Mesothelial cell of epicardium (in vitro differentiated cells): ENCODE measurements at regions not wholly inside any gene's neighbourhood (a gene's known extent, or its start where the extent isn't known, plus 50 kb on each side); places are given as distances from the start of the nearest gene placed in this dataset.
"Not testable (repeated sequence)": the region's sequence is repeated elsewhere in the genome, so short reads cannot be mapped to it uniquely, and the experiment has no call there.

Source experiments
- DNase-seq, 2 experiments: peaks; one replicate each; pipeline ENCODE4 v3.0.0; 2021; ENCODE audit warnings: low spot score in 2 of 2; ENCODE audit not compliant: unreplicated experiment in 2 of 2
- H3K27ac Mint-ChIP-seq: 2 replicates; pipeline ENCODE4 v1.8.0; 2021; ENCODE audit warnings: mixed read lengths
- H3K27me3 Mint-ChIP-seq: 2 replicates; pipeline ENCODE4 v1.8.0; 2021; ENCODE audit warnings: low read depth, mixed read lengths
- H3K36me3 Mint-ChIP-seq: 2 replicates; pipeline ENCODE4 v1.8.0; 2021; ENCODE audit warnings: mixed read lengths
- H3K4me1 Mint-ChIP-seq: 2 replicates; pipeline ENCODE4 v1.8.0; 2021; ENCODE audit warnings: mixed read lengths
- H3K4me3 Mint-ChIP-seq: 2 replicates; pipeline ENCODE4 v1.8.0; 2021; ENCODE audit warnings: mild to moderate bottlenecking, moderate library complexity, mixed read lengths
- H3K9me3 Mint-ChIP-seq: 2 replicates; pipeline ENCODE4 v1.8.0; 2021; ENCODE audit warnings: mixed read lengths
- TF ChIP-seq, protein P1 (sequence below): fragments of 200-600 bp; sonication (generic); IDR thresholded peaks from one replicate; pipeline ENCODE4 v1.5.0; 2021; ENCODE audit warnings: antibody characterized with exemption; ENCODE audit not compliant: unreplicated experiment

DNA sequence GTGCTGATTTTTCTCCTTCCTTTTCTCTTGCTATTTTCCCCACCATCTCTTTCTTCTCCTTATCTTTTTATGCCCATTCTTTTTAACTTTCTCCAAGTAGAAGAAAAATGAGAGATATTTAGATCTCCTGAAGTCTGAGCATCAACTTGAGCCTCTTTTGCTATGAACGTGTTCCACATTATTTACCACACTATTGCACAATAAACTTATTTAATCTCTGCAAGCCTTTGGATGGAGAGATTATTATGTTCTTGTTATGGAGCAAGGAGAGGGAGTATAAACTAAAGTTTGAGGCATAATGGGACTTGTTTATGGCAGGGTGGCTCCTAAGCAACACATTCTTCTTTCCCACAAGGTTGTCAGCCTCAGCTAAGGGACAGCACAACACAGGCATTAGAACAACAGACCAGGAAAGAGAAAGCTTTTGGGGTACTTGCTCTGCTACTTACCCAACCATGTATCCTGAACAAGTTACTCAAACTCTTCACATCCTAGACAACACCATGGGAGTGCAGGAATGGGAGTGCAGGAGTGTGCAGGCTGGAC is 365.5 kb upstream of the BOD1L1 start:
- TF ChIP-seq, protein P1, sequence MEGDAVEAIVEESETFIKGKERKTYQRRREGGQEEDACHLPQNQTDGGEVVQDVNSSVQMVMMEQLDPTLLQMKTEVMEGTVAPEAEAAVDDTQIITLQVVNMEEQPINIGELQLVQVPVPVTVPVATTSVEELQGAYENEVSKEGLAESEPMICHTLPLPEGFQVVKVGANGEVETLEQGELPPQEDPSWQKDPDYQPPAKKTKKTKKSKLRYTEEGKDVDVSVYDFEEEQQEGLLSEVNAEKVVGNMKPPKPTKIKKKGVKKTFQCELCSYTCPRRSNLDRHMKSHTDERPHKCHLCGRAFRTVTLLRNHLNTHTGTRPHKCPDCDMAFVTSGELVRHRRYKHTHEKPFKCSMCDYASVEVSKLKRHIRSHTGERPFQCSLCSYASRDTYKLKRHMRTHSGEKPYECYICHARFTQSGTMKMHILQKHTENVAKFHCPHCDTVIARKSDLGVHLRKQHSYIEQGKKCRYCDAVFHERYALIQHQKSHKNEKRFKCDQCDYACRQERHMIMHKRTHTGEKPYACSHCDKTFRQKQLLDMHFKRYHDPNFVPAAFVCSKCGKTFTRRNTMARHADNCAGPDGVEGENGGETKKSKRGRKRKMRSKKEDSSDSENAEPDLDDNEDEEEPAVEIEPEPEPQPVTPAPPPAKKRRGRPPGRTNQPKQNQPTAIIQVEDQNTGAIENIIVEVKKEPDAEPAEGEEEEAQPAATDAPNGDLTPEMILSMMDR = no peak
- Mint-ChIP-seq H3K27me3 (no peaks in the 10 kb centered on the region), H3K27ac (no peak overlapping the region), H3K9me3 (no peaks in the 10 kb centered on the region), H3K36me3 (no peaks in the 10 kb centered on the region), H3K4me3 (no peak overlapping the region), H3K4me1 (peaks cover 10% of the 10 kb centered on the region)
- no peak for DNase-seq

DNA sequence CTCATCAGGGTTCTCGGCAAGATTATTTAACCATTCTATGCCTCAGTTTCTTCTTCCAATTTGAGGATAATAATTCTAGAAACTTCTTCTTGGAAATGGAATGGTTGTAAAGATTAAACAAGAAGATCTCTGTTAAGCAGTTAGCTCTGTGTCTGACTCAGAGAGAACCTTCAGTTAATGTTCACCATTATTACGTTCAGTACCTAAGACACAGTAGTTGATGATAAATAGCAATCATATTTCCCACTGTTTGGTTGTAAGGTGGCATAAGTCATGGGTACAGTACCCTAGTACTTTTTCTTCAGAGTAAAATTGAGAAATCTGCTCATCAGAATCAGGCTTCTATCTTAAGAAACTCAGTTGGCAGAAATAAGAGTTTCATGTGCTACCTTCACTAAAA is 366.5 kb upstream of the BOD1L1 start:
- Mint-ChIP-seq H3K36me3 (no peaks in the 10 kb centered on the region), H3K4me3 (no peak overlapping the region), H3K27me3 (no peaks in the 10 kb centered on the region), H3K27ac (no peak overlapping the region), H3K4me1 (peaks cover 8% of the 10 kb centered on the region), H3K9me3 (no peaks in the 10 kb centered on the region)
- no peak for DNase-seq
- TF ChIP-seq, protein P1 = no peak

DNA sequence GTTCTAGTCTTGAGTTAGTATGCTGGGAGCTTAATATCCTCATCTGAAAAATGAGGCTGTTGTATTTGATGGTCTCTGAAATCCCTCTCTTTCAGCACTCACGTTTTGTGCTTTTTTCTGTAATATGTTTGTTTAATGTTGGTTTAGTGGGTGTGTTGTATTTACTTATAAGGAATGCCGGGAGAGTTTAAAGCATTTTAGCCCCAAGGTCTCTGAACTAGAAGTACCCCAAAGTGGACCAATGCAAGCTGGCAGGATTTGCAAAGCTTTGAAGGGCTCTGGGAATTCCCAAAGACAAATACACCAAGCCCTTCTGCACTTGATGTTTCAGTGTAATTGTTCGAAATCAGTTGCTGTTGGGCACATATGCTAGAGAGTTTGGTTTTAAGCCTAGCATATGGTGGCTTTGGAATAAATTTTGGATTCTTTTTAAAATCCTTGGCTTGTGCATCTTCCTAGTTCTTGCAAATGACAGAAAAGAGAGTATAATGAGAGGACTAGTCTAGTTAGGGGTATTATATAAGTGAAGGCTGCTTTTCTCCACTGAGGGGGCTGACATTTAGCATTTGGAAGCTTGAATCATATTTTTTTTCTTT is 371.4 kb upstream of the BOD1L1 start:
- DNase-seq = no peak
- H3K4me1 Mint-ChIP-seq = no peaks in the 10 kb centered on the region
- TF ChIP-seq, protein P1 = no peak
- H3K9me3 Mint-ChIP-seq = peaks cover 30% of the 10 kb centered on the region
- H3K27ac Mint-ChIP-seq = no peak overlapping the region
- H3K27me3 Mint-ChIP-seq = no peaks in the 10 kb centered on the region
- peaks cover 4% of the 10 kb centered on the region for H3K36me3 Mint-ChIP-seq
- no peak overlapping the region for H3K4me3 Mint-ChIP-seq

DNA sequence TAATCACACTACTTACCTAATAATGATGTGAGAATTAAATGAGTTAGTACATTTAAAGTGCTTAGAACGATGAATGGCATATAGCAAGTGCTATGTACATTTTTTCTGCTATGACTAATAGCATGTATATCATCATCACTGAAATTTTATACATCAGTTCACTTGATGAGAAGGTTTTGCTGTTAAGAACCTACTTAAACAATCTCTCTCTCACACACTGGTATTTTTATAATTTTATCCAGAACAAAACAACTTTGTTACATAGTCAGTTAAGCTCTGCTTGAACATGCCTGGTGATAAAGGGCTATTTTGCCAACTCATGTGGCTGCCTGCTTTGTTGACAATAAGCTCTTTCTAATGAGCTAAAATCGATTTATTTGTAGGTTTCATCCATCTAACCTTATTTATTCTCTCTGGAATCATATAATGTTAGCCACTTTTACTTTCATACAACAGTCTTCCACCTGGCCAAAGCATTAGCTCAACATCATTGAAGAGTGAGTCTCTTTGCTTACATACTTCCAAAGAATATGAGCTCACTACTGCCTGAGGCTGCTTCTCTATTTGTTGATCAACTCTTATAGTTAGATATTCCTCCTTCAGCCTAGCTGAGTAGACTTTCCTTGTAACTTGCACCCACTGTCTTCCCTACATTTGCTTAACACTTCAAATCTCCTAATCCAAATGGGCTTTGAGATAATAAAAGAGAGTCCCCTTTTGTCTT is 372.7 kb upstream of the BOD1L1 start:
- Mint-ChIP-seq H3K4me3 (no peak overlapping the region), H3K27ac (no peak overlapping the region), H3K9me3 (peaks cover 35% of the 10 kb centered on the region), H3K27me3 (no peaks in the 10 kb centered on the region), H3K4me1 (no peaks in the 10 kb centered on the region), H3K36me3 (peaks cover 4% of the 10 kb centered on the region)
- TF ChIP-seq, protein P1 = no peak
- DNase-seq = no peak

DNA sequence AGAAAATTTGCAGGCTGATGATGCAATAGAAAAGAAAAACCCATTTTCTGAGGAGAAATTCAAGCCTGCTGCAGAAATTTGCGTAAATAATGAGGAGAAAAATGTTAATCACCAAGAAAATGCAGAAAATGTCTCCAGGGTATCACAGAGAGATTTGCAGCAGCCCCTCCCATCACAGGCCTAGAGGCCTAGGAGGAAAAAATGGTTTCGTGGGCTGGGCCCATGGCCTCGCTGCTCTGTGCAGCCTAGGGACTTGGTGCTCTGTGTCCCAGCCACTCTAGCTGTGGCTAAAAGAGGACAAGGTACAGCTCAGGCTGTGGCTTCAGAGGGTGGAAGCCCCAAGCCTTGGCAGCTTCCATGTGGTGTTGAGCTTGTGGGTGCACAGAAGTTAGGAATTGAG is 374.8 kb upstream of the BOD1L1 start:
- H3K27ac Mint-ChIP-seq, H3K36me3 Mint-ChIP-seq, H3K4me3 Mint-ChIP-seq, DNase-seq, H3K27me3 Mint-ChIP-seq, H3K4me1 Mint-ChIP-seq: not testable (repeated sequence)
- H3K9me3 Mint-ChIP-seq = peaks cover 35% of the 10 kb centered on the region

DNA sequence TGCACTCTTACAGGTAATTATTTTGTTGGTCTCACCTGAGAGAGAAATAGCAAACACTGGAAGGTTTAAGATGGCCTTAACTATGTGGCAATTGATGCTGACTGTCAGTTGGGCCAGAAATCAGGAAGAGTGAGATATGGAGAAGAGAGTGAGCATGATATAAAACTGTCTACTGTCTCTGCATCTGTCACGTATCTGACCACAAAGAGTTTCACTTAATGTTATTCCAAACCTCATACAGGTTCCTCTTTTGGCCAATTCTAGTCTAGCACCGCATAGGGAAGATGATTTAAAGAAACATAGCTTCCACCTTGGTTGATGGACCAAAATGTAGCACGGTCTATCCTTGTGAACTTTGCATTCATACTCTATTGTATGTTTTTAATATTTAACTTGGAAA is 381.0 kb upstream of the BOD1L1 start:
- Mint-ChIP-seq H3K4me1 (no peaks in the 10 kb centered on the region), H3K4me3 (no peak overlapping the region), H3K27ac (no peak overlapping the region), H3K9me3 (peaks cover 9% of the 10 kb centered on the region), H3K36me3 (no peaks in the 10 kb centered on the region), H3K27me3 (no peaks in the 10 kb centered on the region)
- no peak for DNase-seq
- TF ChIP-seq, protein P1 = no peak
